Loucy (cell line): ENCODE measurements at regions not wholly inside any gene's neighbourhood (a gene's known extent, or its start where the extent isn't known, plus 50 kb on each side); places are given as distances from the start of the nearest gene placed in this dataset.

Experiments
- H2AFZ ChIP-seq: fragments of 200-600 bp; sonication (generic); 2 replicates; pipeline ENCODE4 v1.6.0; 2016; ENCODE audit warnings: antibody characterized with exemption, mild to moderate bottlenecking, low read length, moderate library complexity
- H3F3A ChIP-seq: fragments of 200-600 bp; 2 replicates; pipeline ENCODE4 v1.6.0; 2016; ENCODE audit warnings: antibody characterized with exemption, low read depth, mild to moderate bottlenecking
- H3K27me3 ChIP-seq: fragments of 200-600 bp; sonication (generic); 2 replicates; pipeline ENCODE4 v1.6.1; 2014; ENCODE audit warnings: low read length, mild to moderate bottlenecking; ENCODE audit not compliant: insufficient read depth, poor library complexity, severe bottlenecking
- H3K36me3 ChIP-seq: fragments of 200-600 bp; sonication (generic); 2 replicates; pipeline ENCODE4 v1.6.1; 2016; ENCODE audit warnings: low read length; ENCODE audit not compliant: insufficient read depth
- H3K4me1 ChIP-seq: fragments of 200-600 bp; sonication (generic); 2 replicates; pipeline ENCODE4 v1.5.1; 2014; ENCODE audit warnings: low read length, mild to moderate bottlenecking; ENCODE audit not compliant: insufficient read depth, poor library complexity, severe bottlenecking
- H3K4me2 ChIP-seq: fragments of 200-600 bp; sonication (generic); 2 replicates; pipeline ENCODE4 v1.6.0; 2014; ENCODE audit warnings: antibody characterized with exemption, low read length, low read depth, mild to moderate bottlenecking; ENCODE audit not compliant: poor library complexity, severe bottlenecking
- H3K4me3 ChIP-seq: fragments of 200-600 bp; sonication (generic); 2 replicates; pipeline ENCODE4 v1.5.1; 2014; ENCODE audit warnings: low read length, mild to moderate bottlenecking, mixed read lengths; ENCODE audit not compliant: poor library complexity, severe bottlenecking
- H3K79me2 ChIP-seq: fragments of 200-600 bp; sonication (generic); 2 replicates; pipeline ENCODE4 v1.6.1; 2014; ENCODE audit warnings: low read length; ENCODE audit not compliant: insufficient read depth
- H3K9ac ChIP-seq: fragments of 200-600 bp; sonication (generic); 2 replicates; pipeline ENCODE4 v1.6.0; 2014; ENCODE audit warnings: mild to moderate bottlenecking, low read depth, low read length, moderate library complexity; ENCODE audit not compliant: poor library complexity, severe bottlenecking
- H3K9me2 ChIP-seq: fragments of 200-600 bp; sonication (generic); replicated peaks from 2 replicates; pipeline ENCODE4 v1.6.1; 2016; ENCODE audit warnings: low read depth, low read length, mixed read lengths
- H3K9me3 ChIP-seq: fragments of 200-600 bp; sonication (generic); 2 replicates; pipeline ENCODE4 v1.6.1; 2014; ENCODE audit warnings: mild to moderate bottlenecking, antibody characterized with exemption, low read length, low read depth; ENCODE audit not compliant: insufficient read depth
- H4K20me1 ChIP-seq: fragments of 200-600 bp; sonication (generic); 2 replicates; pipeline ENCODE4 v1.6.0; 2014; ENCODE audit warnings: antibody characterized with exemption, low read length, mild to moderate bottlenecking; ENCODE audit not compliant: insufficient read depth, poor library complexity, severe bottlenecking
- CTCF ChIP-seq: fragments of 200-600 bp; sonication (generic); conservative IDR thresholded peaks from 2 replicates; pipeline ENCODE4 v1.5.1; 2014; ENCODE audit warnings: mild to moderate bottlenecking, antibody characterized with exemption, low read length
- EZH2phosphoT487 ChIP-seq: fragments of 200-600 bp; IDR thresholded peaks from 2 replicates; pipeline ENCODE4 v1.6.1; 2018; ENCODE audit warnings: antibody characterized with exemption, mild to moderate bottlenecking, moderate library complexity, borderline replicate concordance

- Histone ChIP-seq H3K9ac (no peak overlapping the region), H3K4me2 (no peak overlapping the region), H3F3A (no peaks in the 10 kb centered on the region), H3K36me3 (peaks cover 54% of the 10 kb centered on the region; the same call in 1 of the 2 replicates), H3K27me3 (no peaks in the 10 kb centered on the region), H3K9me2 (no peaks in the 10 kb centered on the region), H3K4me1 (peaks cover 33% of the 10 kb centered on the region), H3K4me3 (no peak overlapping the region), H4K20me1 (peaks cover 61% of the 10 kb centered on the region), H3K9me3 (no peaks in the 10 kb centered on the region), H2AFZ (no peak overlapping the region), H3K79me2 (peaks cover 98% of the 10 kb centered on the region)
- TF ChIP-seq CTCF: no peak
- no peak for TF ChIP-seq EZH2phosphoT487
These were observed 282.0 kb downstream of the SEC14L1 start for GRCh38 chr17:77422748-77423113.

- H3F3A ChIP-seq: no peaks in the 10 kb centered on the region
- no peak overlapping the region for H2AFZ ChIP-seq
- no peak overlapping the region for H3K4me2 ChIP-seq
- no peaks in the 10 kb centered on the region for H3K9me3 ChIP-seq
- H3K36me3 ChIP-seq: peaks cover 44% of the 10 kb centered on the region; the same call in 1 of the 2 replicates
- no peak overlapping the region for H3K9ac ChIP-seq
- H3K4me3 ChIP-seq: no peak overlapping the region
- H4K20me1 ChIP-seq: peaks cover 71% of the 10 kb centered on the region
- H3K79me2 ChIP-seq: peaks cover 99% of the 10 kb centered on the region
- no peaks in the 10 kb centered on the region for H3K9me2 ChIP-seq
- TF ChIP-seq EZH2phosphoT487: no peak
- TF ChIP-seq CTCF: no peak
- peaks cover 33% of the 10 kb centered on the region for H3K4me1 ChIP-seq
- no peaks in the 10 kb centered on the region for H3K27me3 ChIP-seq
These were observed 283.1 kb downstream of the SEC14L1 start for GRCh38 chr17:77423589-77424451.

- Histone ChIP-seq H3K9ac (no peak overlapping the region), H2AFZ (no peak overlapping the region), H4K20me1 (peaks cover 70% of the 10 kb centered on the region), H3F3A (no peaks in the 10 kb centered on the region), H3K27me3 (no peaks in the 10 kb centered on the region), H3K4me1 (peaks cover 31% of the 10 kb centered on the region), H3K4me3 (no peak overlapping the region), H3K36me3 (peaks cover 38% of the 10 kb centered on the region; the same call in 1 of the 2 replicates), H3K9me3 (no peaks in the 10 kb centered on the region), H3K9me2 (no peaks in the 10 kb centered on the region), H3K4me2 (no peak overlapping the region), H3K79me2 (peaks cover 99% of the 10 kb centered on the region)
- TF ChIP-seq CTCF: no peak
- TF ChIP-seq EZH2phosphoT487: no peak
These were observed 284.0 kb downstream of the SEC14L1 start for GRCh38 chr17:77424585-77425344.
